ENCODE measurements at regions not wholly inside any gene's neighbourhood (a gene's known extent, or its start where the extent isn't known, plus 50 kb on each side); places are given as distances from the start of the nearest gene placed in this dataset.

DNA sequence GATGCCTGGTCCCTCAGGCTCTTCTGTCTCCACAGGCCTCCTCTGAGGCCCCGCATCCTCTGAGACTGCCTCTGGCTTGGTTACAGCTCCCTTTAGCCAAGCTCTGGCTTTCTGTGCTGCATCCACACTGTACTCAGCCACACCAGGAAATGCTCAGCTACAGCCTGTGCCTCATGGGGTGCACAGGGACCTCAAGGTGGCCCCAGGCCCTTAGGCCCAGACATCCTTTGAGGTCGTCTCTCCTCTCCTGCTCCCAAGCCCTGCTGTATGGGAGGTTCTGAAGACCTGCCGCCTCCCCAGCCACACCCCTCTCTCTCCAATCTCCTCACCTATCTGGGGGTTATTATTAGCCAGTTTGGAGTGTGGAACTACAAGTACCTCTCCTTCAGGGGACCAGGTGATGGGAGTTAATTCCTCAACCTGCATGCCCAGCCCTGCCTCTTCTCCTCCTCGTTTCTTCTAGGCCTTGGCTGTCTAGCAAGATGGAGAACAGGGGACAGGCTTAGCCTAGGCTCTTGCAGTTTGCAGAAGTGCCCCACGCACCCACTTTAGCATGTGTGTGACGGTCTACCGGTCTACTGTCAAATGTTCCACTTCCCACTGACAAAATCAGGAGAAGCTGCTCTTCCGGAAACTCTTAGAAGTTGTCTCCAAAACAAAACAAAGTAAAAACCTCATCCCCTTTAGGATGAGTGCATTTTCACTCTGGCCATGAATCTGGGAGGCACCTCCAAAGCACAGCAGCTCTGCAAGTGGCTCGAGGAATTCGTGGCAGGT lies 64.0 kb upstream of the WAC start:
- H3K56ac ChIP-seq (ENCODE audit: extremely low read depth, insufficient read depth, low read length): no peak overlapping the region
- in situ Hi-C loops (cut with MboI; ENCODE audit: low sequenced_read_pairs) (no loop called here), dilution Hi-C loops (cut with HindIII; ENCODE audit: low sequenced_read_pairs, unreplicated experiment) (no loop called here), intact Hi-C loops (cut with micrococcal nuclease) (no loop called here)
- no peak overlapping the region for H3K23ac ChIP-seq (ENCODE audit: low read depth, low read length)
- ChIA-PET POLR2A (ENCODE audit: unreplicated experiment) (no interaction called here), CTCF (no interaction called here)
- H3K27ac ChIP-seq (ENCODE audit: insufficient read depth, low read length): no peak overlapping the region
- no peak overlapping the region for H4K91ac ChIP-seq (ENCODE audit: insufficient read depth, low read depth, low read length)
- no peak for DNase-seq
- H3K27me3 ChIP-seq (ENCODE audit: control insufficient read depth, insufficient read depth, low read length): peaks cover 4% of the 10 kb centered on the region
- H3K18ac ChIP-seq (ENCODE audit: low read depth, low read length): no peak overlapping the region
- no peaks in the 10 kb centered on the region for H3K79me1 ChIP-seq (ENCODE audit: low read depth in 1 of 2, low read length in 2 of 2)
- no peak overlapping the region for H2BK120ac ChIP-seq (ENCODE audit: low read depth, low read length)
- no peaks in the 10 kb centered on the region for H3K36me3 ChIP-seq (ENCODE audit: control insufficient read depth, insufficient read depth, low read length)
- no peak overlapping the region for H4K5ac ChIP-seq (ENCODE audit: low read depth, low read length)
- no peak overlapping the region for H3K4me3 ChIP-seq (ENCODE audit: insufficient read depth, low read depth, low read length)
- no peaks in the 10 kb centered on the region for H3K9me3 ChIP-seq (ENCODE audit: control insufficient read depth, insufficient read depth, low read length)
- H3K9ac ChIP-seq (ENCODE audit: low read depth, low read length): no peak overlapping the region
- no peak overlapping the region for H3K14ac ChIP-seq (replicated peaks; ENCODE audit: low read depth, low read length)
- no peak overlapping the region for H3K4me2 ChIP-seq (ENCODE audit: low read depth, low read length)
- no peak overlapping the region for H2BK15ac ChIP-seq (ENCODE audit: low read depth, low read length)
- no peak overlapping the region for H2AK9ac ChIP-seq (replicated peaks; ENCODE audit: low read depth, low read length, poor library complexity)
- H2AFZ ChIP-seq (replicated peaks; ENCODE audit: low read length, poor library complexity): no peak overlapping the region
- no peak overlapping the region for H2BK5ac ChIP-seq (ENCODE audit: low read depth, low read length, poor library complexity, severe bottlenecking)
- no peak for ATAC-seq (ENCODE audit: low read depth)
- no peaks in the 10 kb centered on the region for H3K4me1 ChIP-seq (ENCODE audit: control insufficient read depth, insufficient read depth, low read length)
- H4K20me1 ChIP-seq (ENCODE audit: insufficient read depth, low read length): no peaks in the 10 kb centered on the region
- no peak overlapping the region for H3K4ac ChIP-seq (ENCODE audit: low read depth, low read length)
- H2AK5ac ChIP-seq (ENCODE audit: low read depth, low read length): no peak overlapping the region
- no peak overlapping the region for H2BK20ac ChIP-seq (ENCODE audit: low read depth, low read length)
- BruUV-seq (replicated peaks): no TSS peak
- WGBS, 2 experiments (ENCODE audit: extremely low coverage in 2 of 2, insufficient read length in 1 of 2): 81% methylated on average over 3 of the region's 10 CpGs; no CpG with 5 or more reads in 1 of the 2 experiments
- H4K8ac ChIP-seq (ENCODE audit: low read depth in 2 of 2, low read length in 2 of 2): no peak overlapping the region
- H3K9me1 ChIP-seq (ENCODE audit: insufficient read depth, low read length): no peaks in the 10 kb centered on the region
- no peak for TF ChIP-seq FOS (IDR thresholded peaks at IDR 0.05; ENCODE audit: low read depth, low read length)

Data from IMR-90 (cell line).